ENCODE measurements at regions not wholly inside any gene's neighbourhood (a gene's known extent, or its start where the extent isn't known, plus 50 kb on each side); places are given as distances from the start of the nearest gene placed in this dataset.

DNA sequence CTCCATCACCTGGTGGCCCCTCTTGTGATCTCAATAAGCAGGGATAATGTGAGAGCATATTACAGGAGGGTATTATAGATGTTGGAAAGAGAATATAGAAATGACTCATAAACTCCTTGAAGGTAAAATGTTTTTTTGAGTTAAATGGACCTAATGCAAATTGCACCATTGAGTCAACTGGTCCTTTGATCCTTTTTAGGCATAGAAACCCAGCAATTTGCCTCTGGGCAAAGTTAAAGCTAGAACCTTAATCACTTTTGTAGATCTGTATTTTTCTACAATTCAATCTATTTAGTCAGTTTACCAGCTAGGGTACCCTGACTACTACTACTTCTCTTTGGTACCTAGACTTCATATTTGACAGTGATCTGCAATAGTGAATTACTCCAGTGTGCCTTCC, 71.8 kb upstream of the RNF152 start:
- TF ChIP-seq, protein P1, sequence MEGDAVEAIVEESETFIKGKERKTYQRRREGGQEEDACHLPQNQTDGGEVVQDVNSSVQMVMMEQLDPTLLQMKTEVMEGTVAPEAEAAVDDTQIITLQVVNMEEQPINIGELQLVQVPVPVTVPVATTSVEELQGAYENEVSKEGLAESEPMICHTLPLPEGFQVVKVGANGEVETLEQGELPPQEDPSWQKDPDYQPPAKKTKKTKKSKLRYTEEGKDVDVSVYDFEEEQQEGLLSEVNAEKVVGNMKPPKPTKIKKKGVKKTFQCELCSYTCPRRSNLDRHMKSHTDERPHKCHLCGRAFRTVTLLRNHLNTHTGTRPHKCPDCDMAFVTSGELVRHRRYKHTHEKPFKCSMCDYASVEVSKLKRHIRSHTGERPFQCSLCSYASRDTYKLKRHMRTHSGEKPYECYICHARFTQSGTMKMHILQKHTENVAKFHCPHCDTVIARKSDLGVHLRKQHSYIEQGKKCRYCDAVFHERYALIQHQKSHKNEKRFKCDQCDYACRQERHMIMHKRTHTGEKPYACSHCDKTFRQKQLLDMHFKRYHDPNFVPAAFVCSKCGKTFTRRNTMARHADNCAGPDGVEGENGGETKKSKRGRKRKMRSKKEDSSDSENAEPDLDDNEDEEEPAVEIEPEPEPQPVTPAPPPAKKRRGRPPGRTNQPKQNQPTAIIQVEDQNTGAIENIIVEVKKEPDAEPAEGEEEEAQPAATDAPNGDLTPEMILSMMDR (IDR thresholded peaks at IDR 0.05; ENCODE audit: insufficient read depth, low read depth, low read length): no peak
- TF ChIP-seq EZH2 (IDR thresholded peaks at IDR 0.05; ENCODE audit: insufficient read depth, low read length): no peak

Data from astrocyte (in vitro differentiated cells and primary cell).